HG03139 (cell line): ENCODE measurements at regions not wholly inside any gene's neighbourhood (a gene's known extent, or its start where the extent isn't known, plus 50 kb on each side); places are given as distances from the start of the nearest gene placed in this dataset.

ENCODE experiments used
- ATAC-seq: cut with Tn5 transposase; IDR thresholded peaks from one replicate; pipeline ENCODE4 v1.9.1; 2021; ENCODE audit not compliant: unreplicated experiment

GRCh38 chr6:81484251-81484650 lies 268.2 kb downstream of the TENT5A start:
- no peak for ATAC-seq

- ATAC-seq: no peak
Measured at GRCh38 chr6:81480139-81480538, 272.3 kb downstream of the TENT5A start.

GRCh38 chr6:81476881-81477280 lies 275.6 kb downstream of the TENT5A start:
- ATAC-seq: no peak

- no peak for ATAC-seq
Measured at GRCh38 chr6:81475646-81476045, 276.8 kb downstream of the TENT5A start.

- no peak for ATAC-seq
Measured at GRCh38 chr6:81465859-81466258, 286.6 kb downstream of the TENT5A start.

- ATAC-seq: no peak
Measured at GRCh38 chr6:81456416-81456815, 296.1 kb downstream of the TENT5A start.

GRCh38 chr6:81455641-81456040 lies 296.8 kb downstream of the TENT5A start:
- ATAC-seq: no peak

GRCh38 chr6:81451787-81452186 lies 300.7 kb downstream of the TENT5A start:
- ATAC-seq: peak; percentile 59

GRCh38 chr6:81450180-81450579 lies 302.3 kb downstream of the TENT5A start:
- no peak for ATAC-seq

GRCh38 chr6:81446509-81446908 lies 306.0 kb downstream of the TENT5A start:
- ATAC-seq: no peak

- ATAC-seq: no peak
Measured at GRCh38 chr6:81439417-81439816, 313.1 kb downstream of the TENT5A start.

GRCh38 chr6:81436990-81437389 lies 315.5 kb downstream of the TENT5A start:
- no peak for ATAC-seq

- no peak for ATAC-seq
Measured at GRCh38 chr6:81413306-81413705, 339.2 kb downstream of the TENT5A start.

- ATAC-seq: no peak
Measured at GRCh38 chr6:81401970-81402690, 350.4 kb downstream of the TENT5A start.

GRCh38 chr6:81396916-81397315 lies 355.6 kb downstream of the TENT5A start:
- no peak for ATAC-seq

- no peak for ATAC-seq
Measured at GRCh38 chr6:81387163-81387562, 365.3 kb downstream of the TENT5A start.

- ATAC-seq: no peak
Measured at GRCh38 chr6:81384921-81385320, 367.6 kb downstream of the TENT5A start.

- no peak for ATAC-seq
Measured at GRCh38 chr6:81383472-81383871, 369.0 kb downstream of the TENT5A start.

GRCh38 chr6:81382852-81383251 lies 369.6 kb downstream of the TENT5A start:
- no peak for ATAC-seq

GRCh38 chr6:81381382-81381916 lies 371.0 kb downstream of the TENT5A start:
- ATAC-seq: no peak

GRCh38 chr6:81380718-81381338 lies 371.7 kb downstream of the TENT5A start:
- ATAC-seq: no peak

GRCh38 chr6:81376745-81377144 lies 375.7 kb downstream of the TENT5A start:
- ATAC-seq: no peak
